ENCODE measurements at regions not wholly inside any gene's neighbourhood (a gene's known extent, or its start where the extent isn't known, plus 50 kb on each side); places are given as distances from the start of the nearest gene placed in this dataset.

GRCh38 chr3:5666455-5666854, 478.9 kb downstream of the EDEM1 start:
- no peak overlapping the region for H3K27ac ChIP-seq (ENCODE audit: low read depth, low read length)
- Mint-ChIP-seq H3K9me3 (ENCODE audit: unreplicated experiment) (peaks cover 7% of the 10 kb centered on the region), H3K36me3 (ENCODE audit: low read depth, unreplicated experiment) (no peaks in the 10 kb centered on the region), H3K4me3 (ENCODE audit: unreplicated experiment) (no peak overlapping the region), H3K27ac (ENCODE audit: unreplicated experiment) (no peak overlapping the region), H3K27me3 (ENCODE audit: low read depth, unreplicated experiment) (no peaks in the 10 kb centered on the region), H3K4me1 (ENCODE audit: low read depth, unreplicated experiment) (no peaks in the 10 kb centered on the region)
- H3K4me2 ChIP-seq (ENCODE audit: low read length): no peak overlapping the region
- TF ChIP-seq CTCF (IDR thresholded peaks at IDR 0.05; ENCODE audit: insufficient read depth, low read depth, low read length) (no peak), EZH2 (IDR thresholded peaks at IDR 0.05; ENCODE audit: insufficient read depth, low read length) (no peak)
- H3K9me3 ChIP-seq (ENCODE audit: insufficient read depth, low read depth, low read length): peaks cover 3% of the 10 kb centered on the region
- H4K20me1 ChIP-seq (ENCODE audit: insufficient read depth, low read length): no peaks in the 10 kb centered on the region
- no peak overlapping the region for H3K4me3 ChIP-seq (ENCODE audit: insufficient read depth, low read depth, low read length)
- DNase-seq (ENCODE audit: low read depth) (no peak), FAIRE-seq (no peak)
- H3K4me1 ChIP-seq (ENCODE audit: insufficient read depth, low read length): no peaks in the 10 kb centered on the region
- no peak overlapping the region for H2AFZ ChIP-seq (ENCODE audit: low read depth, low read length)
- H3K27me3 ChIP-seq (ENCODE audit: insufficient read depth, low read length): no peaks in the 10 kb centered on the region
- no peaks in the 10 kb centered on the region for H3K79me2 ChIP-seq (ENCODE audit: insufficient read depth, low read length)
- no peak overlapping the region for H3K9ac ChIP-seq (ENCODE audit: low read length)
- no peaks in the 10 kb centered on the region for H3K36me3 ChIP-seq (ENCODE audit: insufficient read depth, low read length)

GRCh38 chr3:5673521-5673920, 486.0 kb downstream of the EDEM1 start:
- no peaks in the 10 kb centered on the region for H3K79me2 ChIP-seq (ENCODE audit: insufficient read depth, low read length)
- Mint-ChIP-seq H3K9me3 (ENCODE audit: unreplicated experiment) (peaks cover 3% of the 10 kb centered on the region), H3K4me3 (ENCODE audit: unreplicated experiment) (no peak overlapping the region)

More at GRCh38 chr3:5673521-5673920, 486.0 kb downstream of the EDEM1 start:
- no peak overlapping the region for H3K27ac ChIP-seq (ENCODE audit: low read depth, low read length)
- no peak overlapping the region for H3K4me3 ChIP-seq (ENCODE audit: insufficient read depth, low read depth, low read length)
- Mint-ChIP-seq H3K27ac (ENCODE audit: unreplicated experiment) (no peak overlapping the region), H3K36me3 (ENCODE audit: low read depth, unreplicated experiment) (no peaks in the 10 kb centered on the region), H3K4me1 (ENCODE audit: low read depth, unreplicated experiment) (no peaks in the 10 kb centered on the region), H3K27me3 (ENCODE audit: low read depth, unreplicated experiment) (no peaks in the 10 kb centered on the region)
- H4K20me1 ChIP-seq (ENCODE audit: insufficient read depth, low read length): no peaks in the 10 kb centered on the region
- DNase-seq (ENCODE audit: low read depth): no peak
- TF ChIP-seq CTCF (IDR thresholded peaks at IDR 0.05; ENCODE audit: insufficient read depth, low read depth, low read length) (no peak), EZH2 (IDR thresholded peaks at IDR 0.05; ENCODE audit: insufficient read depth, low read length) (no peak)
- no peaks in the 10 kb centered on the region for H3K27me3 ChIP-seq (ENCODE audit: insufficient read depth, low read length)
- no peak overlapping the region for H2AFZ ChIP-seq (ENCODE audit: low read depth, low read length)
- no peak overlapping the region for H3K9ac ChIP-seq (ENCODE audit: low read length)
- H3K9me3 ChIP-seq (ENCODE audit: insufficient read depth, low read depth, low read length): peaks cover 3% of the 10 kb centered on the region
- no peaks in the 10 kb centered on the region for H3K4me1 ChIP-seq (ENCODE audit: insufficient read depth, low read length)
- H3K4me2 ChIP-seq (ENCODE audit: low read length): no peak overlapping the region
- no peak for FAIRE-seq
- no peaks in the 10 kb centered on the region for H3K36me3 ChIP-seq (ENCODE audit: insufficient read depth, low read length)
